Renal cortex interstitium (tissue), 11 donors: ENCODE measurements at regions not wholly inside any gene's neighbourhood (a gene's known extent, or its start where the extent isn't known, plus 50 kb on each side); places are given as distances from the start of the nearest gene placed in this dataset.
"Not testable (repeated sequence)": the region's sequence is repeated elsewhere in the genome, so short reads cannot be mapped to it uniquely, and the experiment has no call there.

Experiments
- DNase-seq, 11 donors: peaks; one replicate each; pipeline ENCODE4 v3.0.0-alpha.2; 2013; ENCODE audit warnings: low read depth in 9 of 11, low spot score in 4 of 11; ENCODE audit errors: extremely low read depth in 1 of 11

DNA sequence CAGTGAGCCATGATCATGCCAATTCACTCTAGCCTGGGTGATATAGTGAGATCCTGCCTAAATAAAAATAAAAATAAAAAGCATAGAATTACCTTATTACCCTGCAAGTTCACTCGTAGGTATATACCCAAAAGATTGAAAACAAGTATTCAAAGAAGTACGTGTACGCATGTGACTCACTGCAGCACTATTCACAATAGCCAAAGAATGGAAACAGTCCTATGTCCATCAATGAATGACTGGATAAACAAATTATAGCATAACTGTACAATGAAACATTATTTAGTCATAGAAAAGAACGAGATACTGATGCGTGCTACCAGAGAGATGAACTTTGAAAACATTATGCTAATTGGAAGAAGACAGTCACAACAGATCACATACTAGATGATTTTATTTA lies 204.6 kb upstream of the DIAPH2 start:
- no peak for DNase-seq

- no peak for DNase-seq
Measured at GRCh38 chrX:96481831-96482230, 202.8 kb upstream of the DIAPH2 start.

GRCh38 chrX:96483647-96484160 lies 200.9 kb upstream of the DIAPH2 start:
- DNase-seq = no peak

DNA sequence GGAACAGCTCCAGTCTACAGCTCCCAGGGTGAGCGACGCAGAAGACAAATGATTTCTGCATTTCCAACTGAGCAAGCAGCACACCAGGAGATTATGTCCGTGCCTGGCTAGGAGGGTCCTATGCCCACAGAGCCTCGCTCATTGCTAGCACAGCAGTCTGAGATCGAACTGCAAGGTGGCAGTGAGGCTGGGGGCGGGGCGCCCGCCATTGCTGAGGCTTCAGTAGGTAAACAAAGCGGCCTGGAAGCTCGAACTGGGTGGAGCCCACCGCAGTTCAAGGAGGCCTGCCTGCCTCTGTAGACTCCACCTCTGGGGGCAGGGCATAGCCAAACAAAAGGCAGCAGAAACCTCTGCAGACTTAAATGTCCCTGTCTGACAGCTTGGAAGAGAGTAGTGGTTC lies 198.0 kb upstream of the DIAPH2 start:
- DNase-seq = not testable (repeated sequence)

DNA sequence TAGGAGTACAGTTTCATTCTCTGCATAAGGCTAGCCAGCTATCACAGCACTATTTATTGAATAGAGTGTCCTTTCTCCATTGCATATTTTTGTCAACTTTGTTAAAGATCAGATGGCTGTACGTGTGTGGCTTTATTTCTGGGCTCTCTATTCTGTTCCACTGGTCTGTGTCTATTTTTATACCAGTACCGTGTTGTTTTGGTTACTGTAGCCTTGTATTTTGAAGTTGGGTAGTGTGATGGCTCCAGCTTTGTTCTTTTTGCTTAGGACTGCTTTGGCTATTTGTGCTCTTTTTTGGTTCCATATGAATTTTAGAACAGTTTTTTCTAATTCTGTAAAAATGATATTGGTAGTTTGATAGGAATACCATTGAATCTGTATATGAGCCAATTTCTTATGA lies 182.1 kb upstream of the DIAPH2 start:
- no peak for DNase-seq

DNA sequence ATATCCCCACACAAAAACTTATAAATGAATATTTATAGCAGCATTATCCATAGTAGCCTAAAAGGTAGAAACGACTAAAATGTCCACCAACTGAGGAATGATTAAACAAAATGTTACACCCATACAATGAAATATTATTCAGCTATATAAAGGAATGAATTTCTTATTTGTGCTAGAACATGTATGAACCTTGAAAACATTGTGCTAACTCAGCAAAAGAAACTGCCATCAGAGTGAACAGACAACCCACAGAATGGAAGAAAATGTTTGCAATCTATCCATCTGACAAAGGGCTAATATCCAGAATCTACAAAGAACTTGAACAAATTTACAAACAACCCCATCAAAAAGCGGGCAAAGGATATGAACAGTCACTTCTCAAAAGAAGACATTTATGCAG lies 155.3 kb upstream of the DIAPH2 start:
- DNase-seq = not testable (repeated sequence)

GRCh38 chrX:96538104-96538725 lies 146.4 kb upstream of the DIAPH2 start:
- no peak for DNase-seq

- no peak for DNase-seq
Measured at GRCh38 chrX:96540111-96540631, 144.5 kb upstream of the DIAPH2 start.

GRCh38 chrX:96546281-96546680 lies 138.4 kb upstream of the DIAPH2 start:
- DNase-seq = not testable (repeated sequence)

DNA sequence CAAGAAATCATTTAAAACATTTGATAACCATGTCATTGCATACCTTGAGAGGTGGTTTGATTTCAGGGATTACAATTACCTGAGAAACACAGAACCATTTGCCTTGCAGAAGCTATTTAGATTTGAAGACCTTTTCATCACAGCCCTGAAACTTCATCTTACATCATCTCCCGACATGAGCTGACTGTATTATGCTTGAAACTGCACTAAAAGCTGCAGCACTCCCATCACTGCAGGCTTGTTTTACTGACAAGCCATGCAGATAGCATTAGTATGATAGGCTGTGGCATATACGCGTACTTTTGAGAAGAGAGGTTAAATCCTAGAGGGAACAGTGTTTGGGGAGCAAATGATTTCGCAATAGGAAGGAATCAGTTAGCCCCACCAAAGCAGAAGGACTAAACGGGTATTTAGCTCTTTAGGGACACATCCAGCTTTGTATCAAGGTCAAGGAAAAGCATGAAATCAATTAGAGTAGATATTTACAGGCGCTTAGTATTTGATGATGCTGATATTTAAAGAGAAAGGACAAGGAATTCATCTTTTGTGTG lies 133.2 kb upstream of the DIAPH2 start:
- no peak for DNase-seq

DNA sequence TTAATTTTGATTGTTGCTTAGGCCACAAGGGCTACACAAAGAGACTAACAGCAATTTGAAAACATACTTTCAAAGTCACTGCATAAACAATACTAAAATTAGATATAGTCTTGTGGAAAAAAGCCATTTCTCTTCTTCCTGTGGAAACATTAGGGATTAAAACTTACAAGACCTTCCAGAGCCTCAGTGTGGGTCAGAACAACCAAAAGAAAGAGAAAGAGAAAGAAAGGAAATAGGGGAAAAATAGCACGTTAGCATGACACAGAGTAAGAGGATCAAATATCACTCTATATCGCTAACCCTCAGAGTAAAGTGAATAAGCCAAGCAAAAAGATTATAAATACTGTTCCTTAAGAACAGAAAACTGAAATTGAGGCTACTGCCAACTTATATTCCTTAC lies 127.8 kb upstream of the DIAPH2 start:
- no peak for DNase-seq

- not testable (repeated sequence) for DNase-seq
Measured at GRCh38 chrX:96561129-96561528, 123.5 kb upstream of the DIAPH2 start.

- DNase-seq = no peak
Measured at GRCh38 chrX:96563646-96564045, 121.0 kb upstream of the DIAPH2 start.

GRCh38 chrX:96564595-96564994 lies 120.0 kb upstream of the DIAPH2 start:
- DNase-seq = no peak

GRCh38 chrX:96566878-96567277 lies 117.8 kb upstream of the DIAPH2 start:
- no peak for DNase-seq

- DNase-seq = no peak
Measured at GRCh38 chrX:96568071-96568470, 116.6 kb upstream of the DIAPH2 start.

GRCh38 chrX:96569034-96569433 lies 115.6 kb upstream of the DIAPH2 start:
- DNase-seq = no peak

DNA sequence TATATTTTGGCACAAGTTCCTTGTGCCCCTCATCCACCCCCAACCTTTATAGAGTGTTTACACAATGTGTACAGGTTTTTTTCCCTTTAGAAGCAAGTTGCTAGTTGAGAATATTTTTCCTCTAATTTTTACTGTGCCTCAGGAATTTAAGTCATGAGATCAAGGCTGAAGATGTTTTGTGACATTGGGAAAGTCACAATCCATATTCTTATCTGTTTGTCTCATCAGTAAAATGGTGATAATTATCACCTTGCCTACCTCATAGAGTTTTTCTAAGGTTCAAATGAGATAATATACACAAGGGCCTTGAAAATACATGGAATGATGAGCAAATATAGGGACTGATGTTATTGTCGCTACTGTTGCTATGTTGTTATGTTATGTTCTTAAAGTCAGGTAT lies 109.6 kb upstream of the DIAPH2 start:
- DNase-seq = no peak

DNA sequence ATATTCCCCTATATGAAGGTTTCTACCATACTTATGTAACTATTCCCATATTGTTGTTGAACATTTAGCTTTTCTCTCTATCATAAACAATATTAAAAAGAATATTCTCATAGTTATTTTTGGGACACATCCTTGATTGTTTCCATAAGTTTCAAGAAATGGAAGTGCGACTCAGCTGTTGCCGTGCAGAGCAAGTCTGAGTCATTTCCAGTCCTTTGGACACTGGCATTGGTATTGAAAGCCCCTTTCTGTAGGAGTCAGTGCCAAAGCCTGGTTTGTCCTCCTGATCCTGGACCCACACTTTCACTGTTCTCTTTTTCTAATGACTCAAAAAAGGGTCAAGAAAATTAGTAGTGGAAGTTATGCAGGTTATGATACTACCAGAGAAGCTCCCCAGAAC lies 108.3 kb upstream of the DIAPH2 start:
- no peak for DNase-seq

GRCh38 chrX:96578781-96579180 lies 105.9 kb upstream of the DIAPH2 start:
- DNase-seq = no peak

DNA sequence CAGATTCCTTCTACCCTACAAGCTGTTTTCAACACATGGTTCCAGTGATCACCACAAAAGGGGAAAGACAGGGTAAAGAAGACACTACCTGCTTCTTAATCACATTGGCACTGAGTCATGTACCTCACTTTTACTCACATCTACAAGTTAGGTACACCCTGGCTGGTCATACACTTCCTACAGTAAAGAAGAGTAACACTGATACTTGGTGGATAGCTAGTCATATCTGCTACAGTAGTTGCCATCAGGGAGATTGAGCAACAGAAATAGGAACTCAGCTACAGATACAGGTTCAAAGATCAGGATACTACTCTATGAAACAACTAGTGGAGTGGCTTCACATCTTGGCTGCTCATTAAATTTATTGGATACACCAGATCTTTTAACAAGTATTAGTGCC lies 105.4 kb upstream of the DIAPH2 start:
- DNase-seq = no peak
